Trophoblast cell (in vitro differentiated cells and primary cell): ENCODE measurements at regions not wholly inside any gene's neighbourhood (a gene's known extent, or its start where the extent isn't known, plus 50 kb on each side); places are given as distances from the start of the nearest gene placed in this dataset.

Source experiments
- DNase-seq, 2 donors: peaks; one replicate each; pipeline ENCODE4 v3.0.0-alpha.2; 2016
- H2AFZ ChIP-seq: 2 replicates; pipeline ENCODE4 v1.6.1; 2013; ENCODE audit warnings: low read length, moderate library complexity, mild to moderate bottlenecking; ENCODE audit not compliant: insufficient read depth, poor library complexity
- H2AK5ac ChIP-seq: 2 replicates; pipeline ENCODE4 v1.6.1; 2013; ENCODE audit warnings: mild to moderate bottlenecking, low read length
- H2BK120ac ChIP-seq: 2 replicates; pipeline ENCODE4 v1.6.1; 2013; ENCODE audit warnings: low read length, mild to moderate bottlenecking, moderate library complexity; ENCODE audit not compliant: insufficient read depth, poor library complexity
- H2BK12ac ChIP-seq: 2 replicates; pipeline ENCODE4 v1.6.1; 2013; ENCODE audit warnings: mild to moderate bottlenecking, low read length, moderate library complexity
- H2BK5ac ChIP-seq: 2 replicates; pipeline ENCODE4 v1.6.1; 2013; ENCODE audit warnings: low read length, low read depth, moderate library complexity, mild to moderate bottlenecking; ENCODE audit not compliant: poor library complexity
- H3K14ac ChIP-seq: 2 replicates; pipeline ENCODE4 v1.6.1; 2013; ENCODE audit warnings: mild to moderate bottlenecking, low read length
- H3K18ac ChIP-seq: 2 replicates; pipeline ENCODE4 v1.6.1; 2013; ENCODE audit warnings: mild to moderate bottlenecking, low read length
- H3K23ac ChIP-seq: 2 replicates; pipeline ENCODE4 v1.6.1; 2013; ENCODE audit warnings: low read length
- H3K27ac ChIP-seq: 2 replicates; pipeline ENCODE4 v1.5.1; 2013; ENCODE audit warnings: low read depth, mild to moderate bottlenecking, inconsistent platforms, low read length, moderate library complexity
- H3K27me3 ChIP-seq: 2 replicates; pipeline ENCODE4 v1.6.1; 2013; ENCODE audit warnings: inconsistent platforms, mild to moderate bottlenecking, low read length, moderate library complexity; ENCODE audit not compliant: insufficient read depth
- H3K36me3 ChIP-seq, 2 experiments: 1 replicate in 1 of 2; 2 replicates in 1 of 2; pipeline ENCODE4 v1.6.1; 2013; ENCODE audit warnings: low read length in 2 of 2, mild to moderate bottlenecking in 2 of 2, moderate library complexity in 1 of 2; ENCODE audit not compliant: insufficient read depth in 2 of 2, control insufficient read depth in 1 of 2
- H3K4ac ChIP-seq: 2 replicates; pipeline ENCODE4 v1.6.1; 2013; ENCODE audit warnings: low read depth, mild to moderate bottlenecking, low read length, moderate library complexity
- H3K4me1 ChIP-seq, 2 experiments: 1 replicate in 1 of 2; 2 replicates in 1 of 2; pipeline ENCODE4 v1.6.1; 2013; ENCODE audit warnings: low read length in 2 of 2, mild to moderate bottlenecking in 2 of 2, moderate library complexity in 1 of 2; ENCODE audit not compliant: insufficient read depth in 2 of 2, control insufficient read depth in 1 of 2
- H3K4me2 ChIP-seq: 2 replicates; pipeline ENCODE4 v1.6.1; 2013; ENCODE audit warnings: inconsistent platforms, mild to moderate bottlenecking, low read length, moderate library complexity
- H3K4me3 ChIP-seq: 2 replicates; pipeline ENCODE4 v1.5.1; 2013; ENCODE audit warnings: mild to moderate bottlenecking, low read depth, low read length, inconsistent platforms
- H3K79me1 ChIP-seq: one replicate; pipeline ENCODE4 v1.6.1; 2013; ENCODE audit warnings: low read length
- H3K79me2 ChIP-seq: 2 replicates; pipeline ENCODE4 v1.6.1; 2013; ENCODE audit warnings: low read length, mild to moderate bottlenecking; ENCODE audit not compliant: control insufficient read depth, insufficient read depth, poor library complexity
- H3K9ac ChIP-seq: 2 replicates; pipeline ENCODE4 v1.6.1; 2013; ENCODE audit warnings: mild to moderate bottlenecking, low read length
- H3K9me3 ChIP-seq: 2 replicates; pipeline ENCODE4 v1.6.1; 2013; ENCODE audit warnings: low read depth, mild to moderate bottlenecking, control low read depth, inconsistent platforms, low read length; ENCODE audit not compliant: insufficient read depth
- H4K12ac ChIP-seq: 2 replicates; pipeline ENCODE4 v1.6.1; 2013; ENCODE audit warnings: low read depth, mild to moderate bottlenecking, low read length, moderate library complexity
- H4K8ac ChIP-seq: 2 replicates; pipeline ENCODE4 v1.6.1; 2013; ENCODE audit warnings: low read depth, mild to moderate bottlenecking, low read length, moderate library complexity
- H4K91ac ChIP-seq: one replicate; pipeline ENCODE4 v1.6.1; 2013; ENCODE audit warnings: low read depth, mild to moderate bottlenecking, low read length, moderate library complexity
- WGBS: extraction: QIAGEN DNeasy Blood & Tissue Kit; methylation state at CpG from one replicate; pipeline ENCODE4 v1.1.7; 2013; ENCODE audit warnings: missing lambda C conversion rate; ENCODE audit not compliant: insufficient read length, insufficient coverage; ENCODE audit errors: extremely low coverage; 5-methylcytosine and 5-hydroxymethylcytosine counted together

GRCh38 chr3:127396473-127396872 lies 108.6 kb upstream of the PRR20G start:
- no peak overlapping the region for H3K9ac ChIP-seq

GRCh38 chr3:127395663-127396355 lies 108.0 kb upstream of the PRR20G start:
- no peaks in the 10 kb centered on the region for H3K79me2 ChIP-seq
- H2AFZ ChIP-seq: no peak overlapping the region
- no peak overlapping the region for H3K23ac ChIP-seq
- H2BK12ac ChIP-seq: no peak overlapping the region
- H3K14ac ChIP-seq: no peak overlapping the region
- no peak overlapping the region for H2BK120ac ChIP-seq
- H3K9ac ChIP-seq: no peak overlapping the region
- peaks cover 8 to 10% of the 10 kb centered on the region in 2 experiments for H3K4me1 ChIP-seq
- H3K36me3 ChIP-seq: no peaks in the 10 kb centered on the region
- no peak overlapping the region for H4K91ac ChIP-seq
- no peak overlapping the region for H2AK5ac ChIP-seq
- H3K27me3 ChIP-seq: no peaks in the 10 kb centered on the region
- H3K4ac ChIP-seq: no peak overlapping the region
- H2BK5ac ChIP-seq: no peak overlapping the region
- no peak overlapping the region for H4K12ac ChIP-seq
- no peak overlapping the region for H4K8ac ChIP-seq
- H3K27ac ChIP-seq: no peak overlapping the region
- no peak overlapping the region for H3K4me3 ChIP-seq
- H3K4me2 ChIP-seq: peak overlapping the region; percentile 29
- no CpG with 5 or more reads among the region's 9 CpGs for WGBS
- DNase-seq: peak in 1 of 2 donors; percentile 6
- no peaks in the 10 kb centered on the region for H3K79me1 ChIP-seq
- H3K9me3 ChIP-seq: peaks cover 3% of the 10 kb centered on the region
- no peak overlapping the region for H3K18ac ChIP-seq

More at GRCh38 chr3:127396473-127396872, 108.6 kb upstream of the PRR20G start:
- peaks cover 8 to 10% of the 10 kb centered on the region in 2 experiments for H3K4me1 ChIP-seq
- no peaks in the 10 kb centered on the region for H3K79me1 ChIP-seq
- no peak overlapping the region for H3K4ac ChIP-seq
- peaks cover 3% of the 10 kb centered on the region for H3K9me3 ChIP-seq
- H3K4me2 ChIP-seq: peak overlapping the region; percentile 29
- H3K79me2 ChIP-seq: no peaks in the 10 kb centered on the region
- no peak overlapping the region for H2BK12ac ChIP-seq
- no peaks in the 10 kb centered on the region for H3K27me3 ChIP-seq
- no peak overlapping the region for H3K14ac ChIP-seq
- WGBS: no CpG with 5 or more reads among the region's 8 CpGs
- no peak overlapping the region for H3K18ac ChIP-seq
- no peak overlapping the region for H3K23ac ChIP-seq
- H3K36me3 ChIP-seq: no peaks in the 10 kb centered on the region
- no peak overlapping the region for H4K12ac ChIP-seq
- no peak overlapping the region for H2BK5ac ChIP-seq
- no peak for DNase-seq
- no peak overlapping the region for H2AK5ac ChIP-seq
- H3K27ac ChIP-seq: no peak overlapping the region
- no peak overlapping the region for H4K91ac ChIP-seq
- no peak overlapping the region for H2BK120ac ChIP-seq
- no peak overlapping the region for H4K8ac ChIP-seq
- H2AFZ ChIP-seq: no peak overlapping the region
- no peak overlapping the region for H3K4me3 ChIP-seq

- no peak overlapping the region for H2BK120ac ChIP-seq
- no peak for DNase-seq
- no peaks in the 10 kb centered on the region for H3K79me2 ChIP-seq
- H3K4ac ChIP-seq: no peak overlapping the region
- no peaks in the 10 kb centered on the region for H3K79me1 ChIP-seq
- H3K27me3 ChIP-seq: no peaks in the 10 kb centered on the region
- no peak overlapping the region for H3K14ac ChIP-seq
- no peak overlapping the region for H3K4me3 ChIP-seq
- no peak overlapping the region for H3K18ac ChIP-seq
- H3K9me3 ChIP-seq: peaks cover 5% of the 10 kb centered on the region
- H3K9ac ChIP-seq: no peak overlapping the region
- H3K27ac ChIP-seq: no peak overlapping the region
- H4K12ac ChIP-seq: no peak overlapping the region
- no peak overlapping the region for H2AK5ac ChIP-seq
- WGBS: no CpG with 5 or more reads among the region's 15 CpGs
- H4K91ac ChIP-seq: no peak overlapping the region
- peaks cover 8 to 10% of the 10 kb centered on the region in 2 experiments for H3K4me1 ChIP-seq
- H2BK5ac ChIP-seq: no peak overlapping the region
- H3K36me3 ChIP-seq: no peaks in the 10 kb centered on the region
- H3K4me2 ChIP-seq: no peak overlapping the region
- H3K23ac ChIP-seq: no peak overlapping the region
- no peak overlapping the region for H2BK12ac ChIP-seq
- no peak overlapping the region for H4K8ac ChIP-seq
- no peak overlapping the region for H2AFZ ChIP-seq
These were observed 107.3 kb upstream of the PRR20G start for GRCh38 chr3:127394984-127395662.

- Histone ChIP-seq H3K23ac (no peak overlapping the region), H3K79me1 (peaks cover 2% of the 10 kb centered on the region), H3K4ac (no peak overlapping the region), H2AK5ac (no peak overlapping the region), H3K18ac (no peak overlapping the region), H2AFZ (no peak overlapping the region), H3K4me1 (peaks cover 14 to 16% of the 10 kb centered on the region in 2 experiments), H2BK120ac (no peak overlapping the region), H3K9ac (no peak overlapping the region), H3K9me3 (peaks cover 5% of the 10 kb centered on the region), H3K4me2 (no peak overlapping the region), H3K79me2 (no peaks in the 10 kb centered on the region), H4K91ac (no peak overlapping the region), H3K4me3 (no peak overlapping the region), H2BK5ac (no peak overlapping the region), H3K27ac (no peak overlapping the region), H3K14ac (no peak overlapping the region), H4K8ac (no peak overlapping the region), H3K36me3 (no peaks in the 10 kb centered on the region), H4K12ac (no peak overlapping the region), H3K27me3 (no peaks in the 10 kb centered on the region), H2BK12ac (no peak overlapping the region)
- WGBS: no CpG with 5 or more reads among the region's 4 CpGs
- no peak for DNase-seq
These were observed 106.2 kb upstream of the PRR20G start for GRCh38 chr3:127394031-127394430.
